ENCODE measurements at regions not wholly inside any gene's neighbourhood (a gene's known extent, or its start where the extent isn't known, plus 50 kb on each side); places are given as distances from the start of the nearest gene placed in this dataset.

GRCh38 chr2:53234548-53234903 lies 533.1 kb upstream of the CHAC2 start:
- H3K4me1 ChIP-seq (ENCODE audit: low read length) = no peaks in the 10 kb centered on the region
- no peak overlapping the region for H2AFZ ChIP-seq (ENCODE audit: low read length)
- no peak overlapping the region for H3K9ac ChIP-seq (ENCODE audit: low read length)
- DNase-seq = no peak
- no peaks in the 10 kb centered on the region for H3K9me2 ChIP-seq (replicated peaks; ENCODE audit: insufficient read depth, low read length)
- H3K79me2 ChIP-seq (ENCODE audit: low read length) = no peaks in the 10 kb centered on the region
- H3K27ac ChIP-seq (ENCODE audit: low read length) = no peak overlapping the region
- no peak overlapping the region for H3K4me2 ChIP-seq (ENCODE audit: low read depth, low read length)
- H4K20me1 ChIP-seq (ENCODE audit: insufficient read depth, low read length) = no peaks in the 10 kb centered on the region
- H3F3A ChIP-seq (ENCODE audit: insufficient read depth, low read length) = no peaks in the 10 kb centered on the region
- no peaks in the 10 kb centered on the region for H3K36me3 ChIP-seq (replicated peaks; ENCODE audit: insufficient read depth, low read length)
- H3K4me3 ChIP-seq (ENCODE audit: low read length) = no peak overlapping the region
- TF ChIP-seq EZH2phosphoT487 (IDR thresholded peaks at IDR 0.05; ENCODE audit: low read length) (no peak), EZH2 (optimal IDR thresholded peaks at IDR 0.05; ENCODE audit: low read depth, low read length) (no peak), CTCF (IDR thresholded peaks at IDR 0.05; ENCODE audit: low read length) (no peak)
- H3K9me3 ChIP-seq (replicated peaks; ENCODE audit: insufficient read depth, low read length) = no peaks in the 10 kb centered on the region
- H3K27me3 ChIP-seq (replicated peaks; ENCODE audit: insufficient read depth, low read length) = no peaks in the 10 kb centered on the region

- TF ChIP-seq EZH2 (optimal IDR thresholded peaks at IDR 0.05; ENCODE audit: low read depth, low read length) = no peak
- no peak for TF ChIP-seq EZH2phosphoT487 (IDR thresholded peaks at IDR 0.05; ENCODE audit: low read length)
- no peak for TF ChIP-seq CTCF (IDR thresholded peaks at IDR 0.05; ENCODE audit: low read length)
- Histone ChIP-seq H3K9ac (ENCODE audit: low read length) (no peak overlapping the region), H3K9me2 (replicated peaks; ENCODE audit: insufficient read depth, low read length) (no peaks in the 10 kb centered on the region), H3K36me3 (replicated peaks; ENCODE audit: insufficient read depth, low read length) (no peaks in the 10 kb centered on the region), H4K20me1 (ENCODE audit: insufficient read depth, low read length) (no peaks in the 10 kb centered on the region), H3K27me3 (replicated peaks; ENCODE audit: insufficient read depth, low read length) (no peaks in the 10 kb centered on the region), H3K27ac (ENCODE audit: low read length) (no peak overlapping the region), H3K4me1 (ENCODE audit: low read length) (no peaks in the 10 kb centered on the region), H3K4me2 (ENCODE audit: low read depth, low read length) (no peak overlapping the region), H3K9me3 (replicated peaks; ENCODE audit: insufficient read depth, low read length) (no peaks in the 10 kb centered on the region), H3F3A (ENCODE audit: insufficient read depth, low read length) (no peaks in the 10 kb centered on the region), H2AFZ (ENCODE audit: low read length) (no peak overlapping the region), H3K79me2 (ENCODE audit: low read length) (no peaks in the 10 kb centered on the region), H3K4me3 (ENCODE audit: low read length) (no peak overlapping the region)
- no peak for DNase-seq
Measured at GRCh38 chr2:53233759-53234547, 533.7 kb upstream of the CHAC2 start.

GRCh38 chr2:53231908-53232307 lies 535.7 kb upstream of the CHAC2 start:
- no peaks in the 10 kb centered on the region for H3K27me3 ChIP-seq (replicated peaks; ENCODE audit: insufficient read depth, low read length)
- H3K4me3 ChIP-seq (ENCODE audit: low read length) = no peak overlapping the region
- H3K9ac ChIP-seq (ENCODE audit: low read length) = no peak overlapping the region
- H3K27ac ChIP-seq (ENCODE audit: low read length) = no peak overlapping the region
- no peak overlapping the region for H2AFZ ChIP-seq (ENCODE audit: low read length)
- H3K4me1 ChIP-seq (ENCODE audit: low read length) = no peaks in the 10 kb centered on the region
- DNase-seq = no peak
- no peaks in the 10 kb centered on the region for H4K20me1 ChIP-seq (ENCODE audit: insufficient read depth, low read length)
- no peaks in the 10 kb centered on the region for H3K79me2 ChIP-seq (ENCODE audit: low read length)
- H3K9me3 ChIP-seq (replicated peaks; ENCODE audit: insufficient read depth, low read length) = no peaks in the 10 kb centered on the region
- H3K9me2 ChIP-seq (replicated peaks; ENCODE audit: insufficient read depth, low read length) = no peaks in the 10 kb centered on the region
- no peak overlapping the region for H3K4me2 ChIP-seq (ENCODE audit: low read depth, low read length)
- no peaks in the 10 kb centered on the region for H3K36me3 ChIP-seq (replicated peaks; ENCODE audit: insufficient read depth, low read length)
- no peaks in the 10 kb centered on the region for H3F3A ChIP-seq (ENCODE audit: insufficient read depth, low read length)
- TF ChIP-seq EZH2 (optimal IDR thresholded peaks at IDR 0.05; ENCODE audit: low read depth, low read length) (no peak), CTCF (IDR thresholded peaks at IDR 0.05; ENCODE audit: low read length) (no peak)
